ENCODE measurements at regions not wholly inside any gene's neighbourhood (a gene's known extent, or its start where the extent isn't known, plus 50 kb on each side); places are given as distances from the start of the nearest gene placed in this dataset.
"Not testable (repeated sequence)": the region's sequence is repeated elsewhere in the genome, so short reads cannot be mapped to it uniquely, and the experiment has no call there.

- DNase-seq (ENCODE audit: insufficient read length) (no peak), FAIRE-seq (no peak)
- TF ChIP-seq TAF1 (IDR thresholded peaks at IDR 0.05; ENCODE audit: borderline replicate concordance, low read depth, low read length) = no peak
- TF ChIP-seq POLR2AphosphoS5 (IDR thresholded peaks at IDR 0.05; ENCODE audit: low read depth, low read length) = no peak
- no peak for TF ChIP-seq POLR2A (IDR thresholded peaks at IDR 0.05; ENCODE audit: low read depth, low read length)
Observed at GRCh38 chr16:29154088-29154487, 169.2 kb downstream of the LAT start.

GRCh38 chr16:29153307-29153706 is 168.5 kb downstream of the LAT start:
- FAIRE-seq; DNase-seq (ENCODE audit: insufficient read length): not testable (repeated sequence)

GRCh38 chr16:29152544-29153031 is 167.7 kb downstream of the LAT start:
- not testable (repeated sequence) for FAIRE-seq; DNase-seq (ENCODE audit: insufficient read length)

GRCh38 chr16:29151317-29151716 is 166.5 kb downstream of the LAT start:
- TF ChIP-seq TAF1 (IDR thresholded peaks at IDR 0.05; ENCODE audit: borderline replicate concordance, low read depth, low read length) = no peak
- TF ChIP-seq POLR2AphosphoS5 (IDR thresholded peaks at IDR 0.05; ENCODE audit: low read depth, low read length) = no peak
- TF ChIP-seq POLR2A (IDR thresholded peaks at IDR 0.05; ENCODE audit: low read depth, low read length) = no peak
- no peak for FAIRE-seq
- no peak for DNase-seq (ENCODE audit: insufficient read length)

- not testable (repeated sequence) for DNase-seq (ENCODE audit: insufficient read length); FAIRE-seq
Observed at GRCh38 chr16:29149912-29150311, 165.1 kb downstream of the LAT start.

GRCh38 chr16:29148867-29149272 is 164.0 kb downstream of the LAT start:
- FAIRE-seq = no peak
- no peak for DNase-seq (ENCODE audit: insufficient read length)
- TF ChIP-seq POLR2AphosphoS5 (IDR thresholded peaks at IDR 0.05; ENCODE audit: low read depth, low read length) (no peak), TAF1 (IDR thresholded peaks at IDR 0.05; ENCODE audit: borderline replicate concordance, low read depth, low read length) (no peak)

- no peak for TF ChIP-seq POLR2A (IDR thresholded peaks at IDR 0.05; ENCODE audit: low read depth, low read length)
- no peak for TF ChIP-seq POLR2AphosphoS5 (IDR thresholded peaks at IDR 0.05; ENCODE audit: low read depth, low read length)
- no peak for TF ChIP-seq TAF1 (IDR thresholded peaks at IDR 0.05; ENCODE audit: borderline replicate concordance, low read depth, low read length)
- DNase-seq (ENCODE audit: insufficient read length) (no peak), FAIRE-seq (no peak)
Observed at GRCh38 chr16:29148131-29148691, 163.4 kb downstream of the LAT start.

GRCh38 chr16:29147710-29148109 is 162.9 kb downstream of the LAT start:
- not testable (repeated sequence) for FAIRE-seq; DNase-seq (ENCODE audit: insufficient read length)

- DNase-seq (ENCODE audit: insufficient read length); FAIRE-seq: not testable (repeated sequence)
Observed at GRCh38 chr16:29146808-29147643, 162.2 kb downstream of the LAT start.

GRCh38 chr16:29146266-29146665 is 161.4 kb downstream of the LAT start:
- no peak for TF ChIP-seq POLR2A (IDR thresholded peaks at IDR 0.05; ENCODE audit: low read depth, low read length)
- no peak for TF ChIP-seq TAF1 (IDR thresholded peaks at IDR 0.05; ENCODE audit: borderline replicate concordance, low read depth, low read length)
- no peak for TF ChIP-seq POLR2AphosphoS5 (IDR thresholded peaks at IDR 0.05; ENCODE audit: low read depth, low read length)
- FAIRE-seq = no peak

GRCh38 chr16:29145486-29146225 is 160.8 kb downstream of the LAT start:
- FAIRE-seq; DNase-seq (ENCODE audit: insufficient read length): not testable (repeated sequence)

More at GRCh38 chr16:29146266-29146665, 161.4 kb downstream of the LAT start:
- no peak for DNase-seq (ENCODE audit: insufficient read length)

- DNase-seq (ENCODE audit: insufficient read length); FAIRE-seq: not testable (repeated sequence)
Observed at GRCh38 chr16:29145086-29145485, 160.2 kb downstream of the LAT start.

- not testable (repeated sequence) for DNase-seq (ENCODE audit: insufficient read length); FAIRE-seq
Observed at GRCh38 chr16:29144669-29145062, 159.8 kb downstream of the LAT start.

- DNase-seq (ENCODE audit: insufficient read length); FAIRE-seq: not testable (repeated sequence)
Observed at GRCh38 chr16:29143739-29144668, 159.2 kb downstream of the LAT start.

- DNase-seq (ENCODE audit: insufficient read length); FAIRE-seq: not testable (repeated sequence)
Observed at GRCh38 chr16:29142506-29142905, 157.7 kb downstream of the LAT start.

All from GM12892 (cell line).